NCI-H146 treated with DMSO at 0.1 percent for 48 hours (cell line): ENCODE measurements at regions not wholly inside any gene's neighbourhood (a gene's known extent, or its start where the extent isn't known, plus 50 kb on each side); places are given as distances from the start of the nearest gene placed in this dataset.
A peak's percentile ranks its signal among the peaks of the same experiment; 100 is the strongest.
"Not testable (repeated sequence)": the region's sequence is repeated elsewhere in the genome, so short reads cannot be mapped to it uniquely, and the experiment has no call there.

Experiments used
- DNase-seq: peaks from one replicate; lab custom pipeline; 2025; ENCODE audit not compliant: unreplicated experiment; lab: John Stamatoyannopoulos, UW

DNA sequence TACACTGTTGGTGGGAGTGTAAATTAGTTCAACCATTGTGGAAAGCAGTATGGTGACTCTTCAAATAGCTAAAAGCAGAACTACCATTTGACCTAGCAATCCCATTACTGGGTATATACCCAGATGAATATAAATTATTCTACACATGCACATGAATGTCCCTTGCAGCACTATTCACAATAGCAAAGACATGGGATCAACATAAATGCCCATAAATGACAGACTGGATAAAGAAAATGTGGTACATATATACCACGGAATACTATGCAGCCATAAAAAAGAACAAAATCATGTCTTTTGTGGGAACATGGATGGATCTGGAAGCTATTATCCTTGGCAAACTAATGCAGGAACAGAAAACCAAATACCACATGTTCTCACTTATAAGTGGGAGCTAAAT, 282.8 kb upstream of the TGFBR2 start:
- not testable (repeated sequence) for DNase-seq

DNA sequence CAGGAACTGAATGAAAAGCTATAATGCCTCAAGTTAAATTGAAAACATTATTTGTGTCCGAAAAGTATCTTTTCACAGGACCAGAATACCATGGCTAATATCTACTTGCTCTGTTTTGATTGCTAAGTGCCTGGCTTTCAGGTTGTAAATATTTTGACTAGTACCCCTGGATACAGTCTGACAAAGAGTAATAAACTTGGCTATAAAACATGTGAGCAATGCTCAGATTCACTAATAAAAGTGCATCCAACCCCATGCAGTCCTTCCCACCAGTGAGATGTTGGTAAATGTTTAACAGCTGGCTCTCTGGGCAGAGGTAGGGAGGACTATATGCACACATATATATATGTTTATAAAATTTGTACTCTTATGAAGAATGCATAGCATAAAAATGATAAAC, 281.8 kb upstream of the TGFBR2 start:
- DNase-seq, result no peak

DNA sequence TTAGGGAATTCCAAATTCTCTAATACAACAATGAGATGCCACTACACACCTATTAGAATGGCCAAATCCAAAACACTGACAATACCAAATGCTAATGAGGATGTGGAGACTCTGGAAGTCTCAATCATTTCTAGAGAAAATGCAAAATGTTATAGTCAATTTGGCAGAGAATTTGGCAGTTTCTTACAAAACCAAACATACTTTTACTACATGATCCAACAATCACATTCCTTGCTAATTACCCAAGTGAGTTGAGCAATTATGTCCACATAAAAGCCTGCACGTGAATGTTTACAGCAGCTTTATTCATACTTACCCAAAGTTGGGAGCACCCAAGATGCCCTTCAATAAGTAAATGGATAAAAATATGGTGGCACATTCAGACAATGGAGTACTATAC, 278.4 kb upstream of the TGFBR2 start:
- DNase-seq, result not testable (repeated sequence)

GRCh38 chr3:30328935-30329334, 277.5 kb upstream of the TGFBR2 start:
- not testable (repeated sequence) for DNase-seq

DNA sequence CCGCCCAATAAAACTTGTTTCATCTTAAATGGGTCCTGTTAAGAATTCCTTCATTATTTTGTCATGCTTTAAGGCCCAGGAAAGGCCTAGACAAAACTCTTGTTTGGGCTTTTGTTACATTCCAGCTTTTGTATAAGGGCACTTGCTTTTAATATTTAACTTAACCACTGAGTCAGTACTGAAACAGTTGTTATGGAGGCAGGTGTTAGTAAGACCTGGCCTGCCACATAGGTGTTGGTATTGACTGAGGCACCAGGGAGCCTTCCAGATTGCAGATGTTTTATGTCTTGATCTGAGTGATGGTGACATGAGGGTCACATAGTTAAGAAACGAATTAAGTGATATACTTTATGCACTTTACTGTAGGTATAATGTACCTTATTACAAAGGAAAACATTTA, 274.9 kb upstream of the TGFBR2 start:
- no peak for DNase-seq

- no peak for DNase-seq
These were observed 274.0 kb upstream of the TGFBR2 start for GRCh38 chr3:30332196-30333021.

DNA sequence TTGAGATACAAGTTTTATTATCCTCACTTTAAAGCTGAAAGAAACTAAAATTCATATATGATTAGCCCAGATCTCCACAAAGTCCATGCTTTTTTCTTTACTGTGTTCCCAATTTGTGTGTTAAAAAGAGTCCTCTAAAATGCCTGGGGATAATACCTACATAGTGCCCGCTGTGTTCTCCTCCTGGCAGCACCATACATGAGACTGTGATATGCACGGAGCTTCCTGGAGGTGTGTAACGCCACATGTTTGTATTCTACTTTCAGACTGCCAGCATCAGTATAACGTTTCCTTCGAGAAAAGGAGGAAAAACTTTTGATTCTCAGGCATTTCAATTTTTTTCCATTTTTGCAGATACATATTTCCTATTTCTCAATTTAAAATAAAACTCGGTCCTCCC, 273.3 kb upstream of the TGFBR2 start:
- peak; percentile 78 for DNase-seq

GRCh38 chr3:30333903-30334302, 272.5 kb upstream of the TGFBR2 start:
- no peak for DNase-seq

DNA sequence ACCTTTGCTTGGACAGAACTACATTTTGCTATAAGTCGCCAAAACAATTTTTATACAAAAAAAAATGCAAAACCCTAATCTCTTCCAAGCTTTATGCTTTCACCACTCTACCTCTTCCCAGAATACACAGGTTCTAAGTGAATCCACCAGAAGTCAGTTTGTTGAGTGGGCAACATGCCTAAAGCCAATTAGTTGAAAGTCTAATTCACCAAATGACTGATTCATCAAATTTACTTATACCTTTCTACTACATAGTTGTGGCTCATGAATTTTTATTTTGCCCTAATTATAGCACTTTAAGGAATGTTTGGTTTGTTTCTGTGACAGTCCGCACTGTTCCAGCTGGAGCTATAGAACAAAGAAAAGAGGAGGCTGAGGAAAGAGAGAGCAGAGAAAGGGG, 265.9 kb upstream of the TGFBR2 start:
- no peak for DNase-seq

DNA sequence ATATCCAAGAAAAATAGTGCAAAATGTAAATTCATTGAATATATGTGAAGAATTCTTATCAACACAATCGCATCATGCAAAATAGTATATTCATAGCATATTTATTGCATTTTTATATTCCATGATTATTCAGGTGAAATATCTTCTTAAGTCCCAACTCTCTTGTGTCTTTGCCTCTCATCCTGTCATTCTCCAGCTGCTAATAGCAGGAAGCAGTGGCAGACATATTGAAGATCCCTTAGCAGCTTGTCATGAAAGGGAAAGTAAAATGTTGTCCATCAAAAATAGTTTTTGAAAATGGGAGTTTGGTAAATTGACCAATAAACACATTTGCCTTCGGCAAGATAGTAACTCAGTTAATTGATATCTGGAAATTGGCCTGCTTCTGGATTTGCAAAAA, 265.3 kb upstream of the TGFBR2 start:
- DNase-seq, result no peak

GRCh38 chr3:30341851-30342250, 264.6 kb upstream of the TGFBR2 start:
- DNase-seq, result no peak

GRCh38 chr3:30342318-30343060, 263.9 kb upstream of the TGFBR2 start:
- peak; percentile 17 for DNase-seq

DNA sequence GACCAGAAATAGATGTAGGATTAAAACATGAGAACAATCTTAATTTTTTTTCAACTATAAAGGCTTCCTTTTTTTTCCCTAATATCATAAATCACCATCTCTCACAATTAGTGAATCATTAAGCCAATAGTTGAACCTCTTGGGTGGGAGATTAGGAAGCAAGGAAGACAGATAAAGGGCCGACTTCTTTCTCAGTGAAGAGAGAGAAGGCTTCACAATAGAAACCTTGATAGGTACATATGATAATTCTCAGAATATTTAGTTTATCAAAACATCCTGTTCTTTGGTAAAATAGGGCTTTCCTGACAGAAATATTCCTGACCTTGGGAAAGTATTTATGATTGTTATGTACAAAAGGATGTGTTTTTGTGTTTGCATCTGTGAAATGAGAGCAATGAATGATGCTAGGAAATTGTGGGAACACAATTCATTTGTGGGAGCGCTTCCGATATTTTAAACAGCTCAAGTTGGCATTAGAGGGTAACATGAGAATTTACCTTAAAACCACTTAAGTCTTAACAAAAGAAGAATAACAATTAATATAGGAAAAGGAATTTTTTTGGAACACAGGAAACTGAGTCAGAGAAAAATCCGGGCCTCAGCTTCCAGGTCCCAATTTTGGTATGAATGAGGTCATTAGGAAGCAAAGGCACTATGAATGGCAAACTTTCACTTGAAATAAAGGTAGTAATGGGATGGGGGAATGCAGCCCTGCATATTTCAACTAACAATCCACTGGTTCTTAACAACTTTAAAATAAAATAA, 263.2 kb upstream of the TGFBR2 start:
- no peak for DNase-seq

DNA sequence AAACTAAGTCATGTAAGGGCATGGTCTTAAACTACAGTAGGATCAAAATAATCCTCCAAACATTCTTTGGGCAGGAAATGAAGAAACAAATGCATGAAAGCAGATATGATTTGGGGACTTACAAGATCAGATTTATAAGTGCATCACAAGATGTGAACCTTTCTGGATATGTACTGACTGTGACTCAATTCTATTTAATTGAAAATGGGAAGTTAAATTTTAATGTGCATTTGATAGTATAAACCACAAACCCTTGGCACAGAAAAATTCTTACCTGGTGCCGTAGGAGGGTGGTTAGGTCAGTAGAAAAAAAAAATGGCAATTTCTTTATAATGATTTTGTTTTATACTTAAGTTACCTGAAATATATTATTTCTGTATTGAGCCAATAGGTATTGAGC, 262.5 kb upstream of the TGFBR2 start:
- DNase-seq, result no peak

GRCh38 chr3:30344288-30344687, 262.1 kb upstream of the TGFBR2 start:
- no peak for DNase-seq

DNA sequence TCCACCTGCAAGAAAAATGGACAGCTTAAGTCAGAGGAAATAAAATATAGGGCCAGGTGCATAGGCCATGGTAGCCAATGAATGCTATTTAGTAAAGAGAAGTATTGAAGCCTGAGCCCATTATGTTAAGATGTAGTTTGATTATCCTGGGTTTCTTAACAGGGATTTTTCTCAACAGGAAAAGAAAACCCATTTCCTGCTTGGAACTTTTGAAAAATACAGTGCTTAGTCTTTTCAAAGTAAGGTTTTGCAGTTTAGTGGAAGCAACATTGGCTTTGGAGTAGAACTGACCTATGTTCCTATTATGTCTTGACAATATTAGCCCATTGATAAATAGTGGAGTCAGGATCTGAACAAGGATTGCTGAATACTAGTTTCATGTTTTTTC, 259.5 kb upstream of the TGFBR2 start:
- no peak for DNase-seq

DNA sequence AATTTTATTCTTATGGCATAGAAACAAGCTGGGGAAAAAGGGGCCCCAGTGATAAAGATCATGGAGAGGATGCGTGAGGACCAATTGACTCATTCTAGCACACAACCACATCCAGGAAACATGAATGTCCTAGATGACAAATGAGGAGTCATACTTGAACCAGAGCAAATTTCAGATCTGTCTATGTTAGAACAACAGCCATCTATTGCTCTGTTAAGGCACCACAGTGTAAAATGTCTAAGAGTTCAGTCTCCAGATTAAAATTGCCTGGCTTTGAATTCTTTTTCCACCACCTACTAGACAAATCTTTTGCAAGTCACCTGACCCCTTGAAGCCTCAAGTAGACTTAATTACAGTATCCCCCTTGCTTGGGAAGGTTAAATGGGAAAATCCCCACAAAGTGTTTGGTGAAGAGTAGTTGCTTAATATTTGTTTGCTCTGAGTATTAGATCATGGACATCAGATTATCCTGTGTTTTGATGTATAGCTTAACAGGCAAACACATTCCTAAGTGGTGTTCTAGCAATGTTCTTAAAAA, 258.7 kb upstream of the TGFBR2 start:
- DNase-seq, result no peak

DNA sequence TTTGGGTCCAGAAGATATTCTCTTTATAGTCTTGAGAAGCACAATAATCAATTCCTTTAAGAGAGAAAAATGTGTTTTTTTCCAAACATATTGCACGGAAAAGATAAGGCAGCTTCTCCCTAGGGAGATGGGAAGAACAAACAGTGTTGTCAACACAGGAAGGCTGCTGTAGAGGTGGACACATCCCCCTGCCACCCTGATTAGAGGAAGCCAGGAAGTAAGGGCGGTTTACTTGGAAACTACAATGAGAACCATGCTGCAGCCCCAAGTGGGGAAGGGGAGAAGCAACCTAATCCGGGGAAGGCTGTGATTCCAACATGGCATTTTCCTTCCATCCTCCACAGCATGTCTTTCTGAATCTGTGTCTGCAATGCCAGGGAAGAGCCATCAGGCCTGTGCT, 256.9 kb upstream of the TGFBR2 start:
- DNase-seq, result no peak

DNA sequence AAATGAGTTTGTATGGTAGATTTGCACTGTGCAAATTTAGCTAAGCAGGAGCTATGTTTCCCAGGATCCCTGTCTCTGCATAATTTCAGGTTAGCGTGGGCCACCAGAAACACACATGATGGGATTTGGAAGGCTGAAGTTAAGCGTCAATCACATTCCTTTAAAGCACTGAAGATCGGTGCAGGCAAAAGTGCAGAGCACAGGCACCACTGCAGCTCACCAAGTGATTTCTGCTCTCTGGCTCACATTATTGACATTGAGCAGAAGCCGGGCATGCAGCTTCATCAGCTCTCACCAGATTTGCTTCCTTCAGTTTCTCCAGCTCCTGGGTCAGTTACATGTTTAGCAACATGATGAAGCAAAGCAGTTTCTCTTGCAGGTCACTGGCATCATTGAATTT, 256.4 kb upstream of the TGFBR2 start:
- DNase-seq, result no peak

DNA sequence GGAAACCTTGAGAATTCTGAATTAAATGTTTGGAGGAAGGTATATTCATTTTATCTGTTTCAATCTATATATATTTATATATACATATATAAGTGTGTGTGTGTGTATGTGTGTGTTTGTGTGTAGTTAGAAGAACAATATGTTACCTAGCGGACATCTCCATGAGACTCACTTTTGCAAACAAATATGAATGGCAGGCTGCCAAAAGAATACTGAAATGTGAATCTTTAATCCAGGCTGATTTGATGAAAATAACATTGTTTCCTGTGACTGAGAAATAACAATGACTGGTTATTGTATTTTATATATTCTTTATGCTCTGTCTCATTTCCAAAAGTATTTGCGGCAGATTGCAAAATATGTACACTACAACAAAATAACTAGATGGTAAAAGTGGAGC, 255.5 kb upstream of the TGFBR2 start:
- no peak for DNase-seq
